ENCODE measurements at regions not wholly inside any gene's neighbourhood (a gene's known extent, or its start where the extent isn't known, plus 50 kb on each side); places are given as distances from the start of the nearest gene placed in this dataset.

DNA sequence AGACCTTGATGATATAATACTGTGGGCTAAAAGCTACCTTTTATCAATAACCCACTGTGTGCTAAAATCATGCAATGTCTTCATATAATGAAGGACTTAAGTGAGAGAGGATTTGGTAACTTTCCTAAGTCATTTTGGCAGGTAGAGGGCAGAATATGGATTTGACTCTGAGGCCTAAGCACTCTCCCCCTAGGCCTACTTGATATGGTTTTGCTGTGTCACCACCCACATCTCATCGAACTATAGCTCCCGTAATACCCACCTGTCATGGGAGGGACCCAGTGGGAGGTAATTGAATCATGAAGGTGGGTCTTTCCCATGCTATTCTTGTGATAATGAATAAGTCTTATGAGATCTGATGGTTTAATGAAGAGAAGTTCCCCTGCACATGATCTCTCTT is 229.7 kb downstream of the GBA3 start:
- TF ChIP-seq POLR2AphosphoS5 (IDR thresholded peaks at IDR 0.05; ENCODE audit: low read depth, low read length) (no peak), TCF7L2 (IDR thresholded peaks at IDR 0.05; ENCODE audit: low read depth, low read length) (no peak), CTCF (IDR thresholded peaks at IDR 0.05) (no peak)
